Panc1 (cell line): ENCODE measurements at regions not wholly inside any gene's neighbourhood (a gene's known extent, or its start where the extent isn't known, plus 50 kb on each side); places are given as distances from the start of the nearest gene placed in this dataset.

Source experiments
- CTCF ChIP-seq: fragments of 450-650 bp; IDR thresholded peaks from 2 replicates; pipeline ENCODE4 v1.5.1; 2017; ENCODE audit warnings: mild to moderate bottlenecking
- SIN3A ChIP-seq: IDR thresholded peaks from 2 replicates; pipeline ENCODE4 v1.6.1; 2012; ENCODE audit warnings: low read depth, mild to moderate bottlenecking, low read length, moderate library complexity, borderline replicate concordance; ENCODE audit not compliant: insufficient read depth

- TF ChIP-seq CTCF = no peak
- TF ChIP-seq SIN3A = no peak
Measured at GRCh38 chr9:79446523-79447307, 125.0 kb upstream of the TLE4 start.
